ENCODE measurements at regions not wholly inside any gene's neighbourhood (a gene's known extent, or its start where the extent isn't known, plus 50 kb on each side); places are given as distances from the start of the nearest gene placed in this dataset.

GRCh38 chr2:7278984-7279383 lies 361.8 kb downstream of the RNF144A start:
- no peak for TF ChIP-seq TAF1 (IDR thresholded peaks at IDR 0.05; ENCODE audit: low read depth, low read length)
- no peak for TF ChIP-seq POLR2A (IDR thresholded peaks at IDR 0.05; ENCODE audit: low read depth, low read length)

All from GM12891 (cell line).